HG02840 (cell line): ENCODE measurements at regions not wholly inside any gene's neighbourhood (a gene's known extent, or its start where the extent isn't known, plus 50 kb on each side); places are given as distances from the start of the nearest gene placed in this dataset.

Experiments
- ATAC-seq: cut with Tn5 transposase; IDR thresholded peaks from one replicate; pipeline ENCODE4 v1.9.1; 2021; ENCODE audit warnings: mild to moderate bottlenecking, moderate library complexity, moderate number of reproducible peaks; ENCODE audit not compliant: unreplicated experiment, low FRiP score

GRCh38 chr9:119853126-119853525 lies 483.9 kb upstream of the BRINP1 start:
- no peak for ATAC-seq

- ATAC-seq: no peak
Observed at GRCh38 chr9:119852390-119852789, 483.2 kb upstream of the BRINP1 start.

GRCh38 chr9:119844431-119844830 lies 475.2 kb upstream of the BRINP1 start:
- ATAC-seq: no peak

- ATAC-seq: no peak
Observed at GRCh38 chr9:119841016-119841415, 471.8 kb upstream of the BRINP1 start.

GRCh38 chr9:119839888-119840287 lies 470.7 kb upstream of the BRINP1 start:
- no peak for ATAC-seq

- no peak for ATAC-seq
Observed at GRCh38 chr9:119838210-119838609, 469.0 kb upstream of the BRINP1 start.

- no peak for ATAC-seq
Observed at GRCh38 chr9:119836036-119836435, 466.8 kb upstream of the BRINP1 start.

- no peak for ATAC-seq
Observed at GRCh38 chr9:119834064-119834620, 464.9 kb upstream of the BRINP1 start.

GRCh38 chr9:119831309-119831708 lies 462.1 kb upstream of the BRINP1 start:
- ATAC-seq: no peak

- no peak for ATAC-seq
Observed at GRCh38 chr9:119829748-119830147, 460.5 kb upstream of the BRINP1 start.

GRCh38 chr9:119829186-119829585 lies 460.0 kb upstream of the BRINP1 start:
- no peak for ATAC-seq

GRCh38 chr9:119827526-119827925 lies 458.3 kb upstream of the BRINP1 start:
- no peak for ATAC-seq

- ATAC-seq: no peak
Observed at GRCh38 chr9:119827126-119827525, 457.9 kb upstream of the BRINP1 start.

GRCh38 chr9:119818726-119819435 lies 449.6 kb upstream of the BRINP1 start:
- ATAC-seq: no peak

GRCh38 chr9:119810645-119811429 lies 441.6 kb upstream of the BRINP1 start:
- ATAC-seq: no peak

GRCh38 chr9:119803679-119804078 lies 434.4 kb upstream of the BRINP1 start:
- no peak for ATAC-seq

- no peak for ATAC-seq
Observed at GRCh38 chr9:119802621-119803020, 433.4 kb upstream of the BRINP1 start.

GRCh38 chr9:119802133-119802532 lies 432.9 kb upstream of the BRINP1 start:
- no peak for ATAC-seq

GRCh38 chr9:119801311-119801710 lies 432.1 kb upstream of the BRINP1 start:
- no peak for ATAC-seq

GRCh38 chr9:119795395-119795794 lies 426.2 kb upstream of the BRINP1 start:
- no peak for ATAC-seq

GRCh38 chr9:119794836-119795235 lies 425.6 kb upstream of the BRINP1 start:
- ATAC-seq: no peak

- ATAC-seq: no peak
Observed at GRCh38 chr9:119793218-119793617, 424.0 kb upstream of the BRINP1 start.
